KG1 (cell line): ENCODE measurements at regions not wholly inside any gene's neighbourhood (a gene's known extent, or its start where the extent isn't known, plus 50 kb on each side); places are given as distances from the start of the nearest gene placed in this dataset.

Experiments
- DNase-seq: peaks from one replicate; lab custom pipeline; 2025; lab: John Stamatoyannopoulos, UW

DNA sequence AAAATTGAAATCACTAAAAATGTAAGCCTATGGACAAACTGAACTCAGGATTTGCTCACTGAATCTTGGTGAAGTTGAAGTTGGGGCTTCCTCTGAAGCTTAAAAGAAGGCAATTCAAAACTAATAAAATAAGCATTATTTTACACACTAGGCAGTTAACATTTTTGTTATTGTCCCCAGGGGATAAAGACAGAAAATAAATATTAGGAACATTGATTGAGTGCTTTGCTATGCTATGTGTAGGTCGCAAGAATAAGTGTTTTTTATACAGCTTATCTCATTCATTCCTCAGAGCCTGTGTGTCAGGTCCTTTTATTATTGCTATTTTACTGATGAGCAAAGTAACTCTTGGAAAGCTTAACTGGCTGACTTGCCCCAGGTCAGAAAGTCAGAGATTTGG lies 82.2 kb downstream of the ZNF608 start:
- DNase-seq: no peak

DNA sequence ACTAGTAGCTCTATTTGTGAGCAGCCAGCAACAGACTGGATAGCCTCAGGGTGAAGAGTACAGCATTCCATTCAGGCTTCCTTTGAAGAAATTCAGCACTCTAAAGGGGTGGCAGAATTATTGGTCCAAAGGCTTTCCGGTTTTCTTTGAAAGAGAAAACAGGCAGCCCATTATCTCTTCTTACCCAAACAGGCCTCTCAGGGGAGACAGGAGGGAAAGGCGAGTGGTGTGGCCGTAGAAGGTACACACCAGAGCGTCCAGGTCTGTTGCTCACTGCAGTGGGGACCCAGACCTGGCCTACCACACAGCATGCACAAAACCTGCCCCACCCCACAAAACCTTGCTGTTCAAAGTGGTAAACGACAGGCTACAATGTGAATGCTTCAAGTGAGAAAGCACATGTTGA lies 83.3 kb downstream of the ZNF608 start:
- no peak for DNase-seq

- no peak for DNase-seq
Measured at GRCh38 chr5:124662181-124662781, 84.2 kb downstream of the ZNF608 start.

DNA sequence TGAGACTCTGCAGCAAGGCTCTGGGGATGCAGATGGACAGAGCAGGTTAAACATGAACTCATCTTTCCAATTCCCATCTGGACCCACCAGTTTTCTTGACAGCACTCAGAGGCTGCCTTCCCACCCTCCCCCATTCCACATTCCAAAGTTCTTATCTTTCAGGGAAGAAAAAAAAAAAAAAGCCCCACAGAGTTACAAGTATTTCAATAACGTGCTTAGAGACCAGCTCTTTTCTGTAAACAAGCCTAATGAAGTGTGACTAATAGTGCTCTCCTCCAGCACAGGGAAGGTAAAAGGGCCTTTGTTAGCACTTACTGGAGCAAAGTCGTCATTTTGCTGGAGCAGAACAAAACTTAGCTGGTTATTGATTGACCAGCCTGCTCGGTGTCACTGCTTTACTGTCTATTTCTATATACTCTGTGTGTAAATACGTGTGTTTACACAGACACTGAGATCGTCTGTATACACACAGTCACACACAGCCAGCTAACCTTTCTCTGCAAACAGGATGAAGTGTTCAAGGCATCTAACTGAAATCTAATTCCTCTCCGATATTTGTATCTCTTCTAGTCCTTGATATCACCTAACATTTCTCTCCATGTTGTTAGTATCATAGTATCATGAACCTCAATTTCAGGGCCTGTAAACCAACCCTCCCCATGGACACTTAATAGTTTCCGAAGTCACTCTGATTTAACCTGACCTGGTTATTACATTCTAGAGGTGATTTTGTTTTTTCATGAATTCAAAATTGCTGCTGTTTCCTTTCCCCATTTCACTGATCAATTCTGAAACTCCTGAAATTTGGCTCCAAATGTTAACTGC lies 84.9 kb downstream of the ZNF608 start:
- no peak for DNase-seq

DNA sequence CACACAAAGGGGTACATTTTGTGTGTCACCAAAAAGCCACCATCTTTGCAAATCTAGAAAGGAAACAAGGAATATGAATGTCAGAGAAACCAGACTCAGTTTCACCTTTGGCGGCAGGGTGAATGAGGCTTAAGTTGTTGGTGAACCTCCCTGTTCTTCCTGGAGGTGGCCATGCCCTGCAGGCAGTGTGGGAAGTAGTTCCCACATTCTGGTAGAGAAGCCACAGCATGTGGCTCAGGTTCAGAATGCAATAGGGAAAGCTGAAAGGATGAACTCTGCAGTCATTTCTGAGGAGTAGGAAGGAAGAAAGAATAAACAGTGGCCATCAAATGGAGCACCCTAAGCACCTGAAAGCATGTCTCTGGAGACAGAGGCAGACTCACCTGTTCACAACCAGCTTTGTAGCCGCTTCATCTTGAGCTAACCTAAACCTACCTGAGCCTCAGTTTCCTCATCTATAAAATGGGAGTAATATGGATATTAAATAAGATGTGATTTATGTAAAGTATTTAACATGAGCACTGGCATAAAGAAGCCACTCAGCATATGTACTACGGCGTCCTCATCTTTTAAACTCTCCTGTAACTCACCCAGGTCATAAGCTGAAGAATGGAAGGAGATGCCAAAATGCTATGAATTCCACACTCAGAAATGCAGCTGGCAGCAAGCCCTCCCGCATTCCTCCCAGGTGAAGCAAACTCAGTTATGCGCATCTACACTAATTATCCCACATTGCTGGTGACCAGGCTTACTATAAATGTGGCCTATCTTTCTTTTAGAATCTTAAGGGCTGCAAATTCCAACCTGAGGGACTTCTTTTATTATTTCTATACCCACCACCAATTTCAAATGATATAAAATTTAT lies 86.0 kb downstream of the ZNF608 start:
- DNase-seq: no peak

DNA sequence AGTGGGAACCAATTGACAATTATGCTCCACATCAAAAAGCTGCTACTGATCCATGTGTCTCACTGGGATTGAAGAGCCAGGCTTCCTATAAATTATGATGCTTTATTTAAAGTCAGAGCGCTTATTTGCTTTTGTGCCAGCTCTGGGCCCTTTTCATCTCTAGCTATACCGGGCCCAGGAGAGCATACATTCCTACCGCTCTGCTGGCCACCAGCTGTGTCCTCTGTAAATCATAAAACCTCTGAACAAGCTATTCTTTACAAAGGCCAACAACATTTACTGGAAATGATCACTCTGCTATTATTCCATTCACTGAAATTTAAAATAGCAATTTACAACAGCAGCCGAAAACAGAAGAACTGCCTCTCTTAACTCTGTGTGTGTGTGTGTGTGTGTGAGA lies 86.6 kb downstream of the ZNF608 start:
- no peak for DNase-seq

- DNase-seq: no peak
Measured at GRCh38 chr5:124658867-124659557, 87.4 kb downstream of the ZNF608 start.

DNA sequence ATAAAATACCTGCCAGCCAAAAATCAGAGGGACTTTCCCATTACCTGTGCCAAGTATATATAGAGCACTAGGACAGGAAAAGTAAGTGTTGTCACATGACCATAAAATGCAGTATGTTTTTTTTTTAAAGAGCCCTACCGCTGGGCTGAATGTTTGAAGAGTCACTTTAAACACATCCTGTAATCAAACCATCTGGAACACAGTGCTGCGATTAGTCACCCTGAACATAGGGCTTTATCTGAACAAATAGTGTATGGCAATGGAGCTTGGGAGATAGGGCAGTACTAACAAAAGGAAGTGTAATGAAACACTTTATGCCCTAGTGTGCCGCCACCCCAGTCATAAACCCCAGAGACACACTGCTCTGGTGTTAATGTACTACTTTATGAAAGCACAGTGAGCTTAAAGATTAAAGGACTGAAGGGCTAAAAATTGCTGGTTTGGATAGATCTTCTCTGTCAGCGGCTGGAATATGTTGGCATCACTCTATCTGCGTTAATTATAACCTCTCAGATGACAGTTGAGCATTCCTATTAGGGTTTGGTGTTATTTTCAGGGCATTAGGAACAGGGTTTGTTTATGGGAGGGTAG lies 90.4 kb downstream of the ZNF608 start:
- DNase-seq: no peak

- DNase-seq: no peak
Measured at GRCh38 chr5:124655251-124655917, 91.1 kb downstream of the ZNF608 start.

DNA sequence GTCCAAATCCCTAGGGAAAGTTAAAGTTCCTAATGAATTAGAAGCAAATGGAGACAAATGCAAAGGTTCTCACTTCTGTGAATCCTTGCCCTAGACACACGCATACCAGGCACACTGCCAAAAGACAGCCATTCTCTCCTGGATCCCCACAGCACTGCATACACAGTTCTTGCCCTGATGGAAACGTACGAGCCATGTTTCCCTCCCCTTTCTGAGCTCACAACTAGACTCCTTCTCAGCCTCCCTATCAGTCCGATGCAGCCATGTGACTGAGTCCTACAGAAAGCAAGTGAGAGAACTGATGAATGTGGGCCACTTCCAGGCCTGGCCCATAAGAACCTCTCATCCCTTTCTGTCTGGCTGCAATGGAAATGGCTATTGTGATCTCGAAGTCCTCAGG lies 92.0 kb downstream of the ZNF608 start:
- DNase-seq: no peak

DNA sequence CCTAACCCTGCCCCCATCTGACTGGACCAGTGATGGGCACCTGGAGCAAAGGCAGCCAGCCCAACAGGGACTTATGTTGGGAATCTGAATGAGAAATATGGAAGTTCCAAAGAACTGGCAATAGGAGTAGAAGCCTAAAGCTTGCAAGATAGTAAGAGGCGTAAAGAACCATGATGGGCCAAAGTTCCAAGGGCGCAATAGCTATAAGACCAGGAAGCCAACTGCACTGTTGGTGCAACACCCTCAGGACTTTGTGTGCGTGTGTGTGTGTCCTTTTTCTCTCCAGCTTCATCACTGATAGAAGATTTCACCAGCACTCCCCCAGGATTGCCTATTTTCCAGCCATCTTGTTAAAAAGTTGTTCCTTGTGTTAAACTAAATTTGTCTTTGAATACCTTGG lies 92.8 kb downstream of the ZNF608 start:
- no peak for DNase-seq

DNA sequence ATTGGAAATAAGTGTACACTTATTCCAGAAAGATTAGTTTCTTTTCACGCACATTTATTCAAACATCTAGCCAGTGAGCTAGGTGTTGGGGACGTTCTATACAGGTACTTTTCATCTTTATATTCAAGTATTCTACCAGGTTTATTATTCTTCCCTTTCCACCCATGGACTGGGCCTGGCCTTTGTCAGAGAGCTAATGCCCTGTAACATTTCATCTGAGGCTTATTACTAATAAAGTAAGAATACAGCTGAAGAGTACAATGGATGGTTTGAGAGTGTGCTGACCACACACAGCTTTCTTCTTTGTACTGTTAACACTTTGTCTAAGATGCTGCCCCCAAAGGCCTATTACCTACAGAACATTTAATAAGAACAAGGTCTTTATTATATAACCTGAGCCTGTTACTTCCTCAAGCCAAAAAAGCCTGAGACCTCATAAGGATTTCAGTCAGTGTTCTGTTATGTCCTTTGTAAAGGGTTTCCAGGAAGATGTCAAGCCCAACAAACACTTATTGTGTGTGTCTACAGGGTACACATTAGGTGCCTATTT lies 93.5 kb downstream of the ZNF608 start:
- DNase-seq: no peak

DNA sequence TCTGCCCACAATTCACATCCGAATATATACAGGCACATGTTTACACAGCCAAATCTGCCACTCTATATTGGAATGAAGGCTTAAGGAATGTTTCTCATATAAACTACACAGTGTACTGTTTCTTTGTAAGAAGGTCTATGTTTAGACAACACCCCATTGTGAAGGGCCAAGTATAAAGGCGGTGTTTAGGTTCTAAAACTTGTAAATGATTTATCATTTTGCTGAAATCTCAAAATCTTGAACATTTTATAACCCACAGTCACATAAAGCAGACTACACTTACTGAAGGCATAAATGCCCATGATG lies 94.0 kb downstream of the ZNF608 start:
- no peak for DNase-seq

- no peak for DNase-seq
Measured at GRCh38 chr5:124651663-124652513, 94.6 kb downstream of the ZNF608 start.

DNA sequence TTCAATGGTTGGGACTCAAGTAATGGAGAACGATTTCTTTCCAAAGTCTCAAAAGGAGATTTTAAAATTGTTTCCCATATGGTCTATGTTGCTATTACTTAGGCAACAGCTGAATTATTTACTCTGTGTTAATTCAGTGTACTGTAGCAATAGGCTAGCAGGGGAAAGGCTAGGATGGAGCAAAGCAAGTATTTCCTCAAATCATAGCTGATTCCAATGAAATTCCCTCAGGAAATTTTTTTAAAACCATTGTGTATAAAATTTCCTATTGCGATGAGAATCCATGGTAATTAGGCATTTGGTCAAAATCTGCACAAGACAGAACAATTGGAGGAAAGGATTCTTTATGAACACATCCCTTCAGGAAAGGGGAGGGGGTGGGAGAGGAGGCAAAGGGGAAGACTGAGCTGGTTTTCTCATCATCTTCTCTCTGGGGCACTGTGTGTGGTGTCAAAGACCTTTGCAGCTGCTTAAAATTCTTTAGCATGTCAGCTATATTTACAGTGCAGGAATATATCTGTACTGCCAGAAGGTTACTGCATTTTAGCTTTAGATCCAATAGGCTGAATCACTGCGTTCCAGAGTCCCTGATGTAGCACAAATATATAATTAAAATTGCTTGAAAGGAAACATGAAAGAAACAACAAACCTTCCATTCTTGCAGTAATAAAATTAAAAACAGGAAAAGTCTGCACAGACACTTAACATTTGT lies 95.3 kb downstream of the ZNF608 start:
- no peak for DNase-seq

GRCh38 chr5:124650147-124650561 lies 96.3 kb downstream of the ZNF608 start:
- DNase-seq: no peak

DNA sequence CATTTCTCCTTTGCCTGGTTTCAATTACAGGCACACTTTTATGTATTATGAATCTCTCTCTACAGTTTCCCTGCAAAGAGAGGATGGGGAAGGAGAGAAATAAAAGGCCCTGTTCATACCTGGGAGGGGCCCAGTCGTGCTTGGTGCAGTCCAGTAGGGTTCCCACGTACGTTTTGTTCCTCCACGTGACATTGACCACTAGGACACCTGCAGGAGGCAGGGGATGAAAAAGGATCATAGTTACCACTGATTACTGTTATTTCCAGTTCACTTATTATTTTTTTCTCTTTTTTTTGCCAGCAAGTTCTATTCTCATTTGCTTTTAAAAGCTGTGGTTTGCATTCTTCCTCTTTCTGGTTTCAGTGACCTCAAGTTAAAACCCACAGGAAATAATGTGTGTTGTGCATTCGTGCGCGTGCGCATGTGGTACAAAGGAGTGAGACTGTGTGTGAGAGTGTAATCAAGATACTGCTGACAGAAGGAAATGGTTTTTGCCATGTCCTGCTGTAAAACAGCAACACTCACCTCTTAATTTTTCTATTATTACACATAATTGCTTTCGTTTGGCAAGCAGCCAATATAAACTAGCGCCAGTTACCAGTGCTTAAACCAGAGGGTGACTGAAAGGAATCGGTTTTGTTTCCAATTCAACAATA lies 96.8 kb downstream of the ZNF608 start:
- peak; percentile 44 for DNase-seq

- DNase-seq: no peak
Measured at GRCh38 chr5:124648902-124649467, 97.5 kb downstream of the ZNF608 start.

DNA sequence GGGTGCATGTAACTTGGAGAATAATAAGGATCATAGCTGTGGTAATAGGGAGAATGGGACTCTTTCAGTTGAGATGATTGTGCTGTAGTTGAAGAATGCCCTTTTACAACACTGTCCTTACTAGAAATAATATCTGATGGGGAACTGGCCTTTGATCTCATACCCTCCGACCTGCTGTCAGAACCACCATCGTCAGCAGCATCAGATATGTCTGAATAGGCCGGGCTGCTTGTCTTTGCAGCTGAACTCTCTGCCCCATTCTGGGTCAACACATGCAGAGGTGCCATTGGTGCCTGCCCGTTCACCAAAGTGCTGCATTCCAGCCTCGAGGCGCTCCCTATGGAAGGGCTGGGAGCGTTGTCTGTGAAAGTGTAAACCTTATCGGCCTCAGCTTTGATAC lies 99.1 kb downstream of the ZNF608 start:
- no peak for DNase-seq
